ENCODE measurements at regions not wholly inside any gene's neighbourhood (a gene's known extent, or its start where the extent isn't known, plus 50 kb on each side); places are given as distances from the start of the nearest gene placed in this dataset.

DNA sequence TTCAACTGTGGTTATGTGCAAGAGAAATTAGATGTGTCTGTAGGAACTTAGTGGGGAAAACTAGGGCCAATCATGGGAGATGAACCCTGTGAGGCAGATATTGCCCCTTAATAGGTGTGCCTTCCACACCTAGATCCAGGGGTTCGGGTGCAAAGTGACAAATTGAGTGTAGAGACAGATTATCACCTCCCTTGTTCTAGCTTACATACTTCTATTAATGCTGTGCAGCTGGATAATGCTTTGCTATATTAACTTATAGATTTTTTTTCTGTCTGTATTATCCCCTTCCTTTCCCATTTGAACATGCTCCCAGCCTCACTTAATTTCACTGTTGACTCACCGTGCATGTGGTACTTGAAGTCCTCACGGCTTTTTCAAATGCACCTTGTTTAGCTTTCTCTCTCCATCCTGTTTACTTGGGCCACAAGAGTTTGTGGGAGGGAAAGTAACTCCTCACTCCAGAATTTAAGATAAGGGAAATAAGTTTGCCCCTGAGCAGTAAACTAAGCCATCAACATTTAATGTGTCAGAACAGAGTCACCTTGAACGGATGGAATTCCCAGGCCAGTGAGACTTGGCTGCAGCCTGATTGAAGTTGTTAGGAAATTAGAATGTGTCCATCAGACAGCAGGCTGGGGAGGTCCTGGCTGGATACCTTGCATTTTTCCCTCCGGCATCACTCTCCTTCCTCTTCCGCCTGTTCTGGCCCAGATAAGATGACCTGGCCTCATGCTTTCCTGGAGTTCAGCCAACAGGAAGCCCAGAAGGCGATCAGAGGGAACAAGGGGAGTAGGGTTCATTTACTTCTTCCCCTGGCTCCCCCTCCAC is 478.4 kb downstream of the BCOR start:
- no peaks in the 10 kb centered on the region for H3K36me3 ChIP-seq (ENCODE audit: insufficient read depth, low read length)
- no peaks in the 10 kb centered on the region for H3K27me3 ChIP-seq (ENCODE audit: low read length)
- H3K27ac ChIP-seq (ENCODE audit: low read length) = no peak overlapping the region
- DNase-seq = no peak
- no peaks in the 10 kb centered on the region for H3K9me3 ChIP-seq (ENCODE audit: low read length)
- no peaks in the 10 kb centered on the region for H3K79me2 ChIP-seq (ENCODE audit: low read length)
- H3K4me3 ChIP-seq (ENCODE audit: low read length) = no peak overlapping the region
- H3K9ac ChIP-seq (ENCODE audit: low read length) = no peak overlapping the region
- H3K4me1 ChIP-seq (ENCODE audit: low read length) = no peaks in the 10 kb centered on the region
- H4K20me1 ChIP-seq (ENCODE audit: insufficient read depth, low read depth, low read length) = no peaks in the 10 kb centered on the region
- no peak overlapping the region for H3K4me2 ChIP-seq (ENCODE audit: low read depth, low read length, poor library complexity, severe bottlenecking)
- H3K9me2 ChIP-seq (replicated peaks; ENCODE audit: insufficient read depth, low read length) = no peaks in the 10 kb centered on the region
- no peak overlapping the region for H2AFZ ChIP-seq (ENCODE audit: low read length)

- no peaks in the 10 kb centered on the region for H3K4me1 ChIP-seq (ENCODE audit: low read length)
- no peaks in the 10 kb centered on the region for H3K9me3 ChIP-seq (ENCODE audit: low read length)
- H3K27ac ChIP-seq (ENCODE audit: low read length) = no peak overlapping the region
- H2AFZ ChIP-seq (ENCODE audit: low read length) = no peak overlapping the region
- H3K27me3 ChIP-seq (ENCODE audit: low read length) = no peaks in the 10 kb centered on the region
- H3K79me2 ChIP-seq (ENCODE audit: low read length) = no peaks in the 10 kb centered on the region
- H3K36me3 ChIP-seq (ENCODE audit: insufficient read depth, low read length) = no peaks in the 10 kb centered on the region
- no peak overlapping the region for H3K4me3 ChIP-seq (ENCODE audit: low read length)
- H4K20me1 ChIP-seq (ENCODE audit: insufficient read depth, low read depth, low read length) = no peaks in the 10 kb centered on the region
- DNase-seq = no peak
- no peaks in the 10 kb centered on the region for H3K9me2 ChIP-seq (replicated peaks; ENCODE audit: insufficient read depth, low read length)
- no peak overlapping the region for H3K9ac ChIP-seq (ENCODE audit: low read length)
- H3K4me2 ChIP-seq (ENCODE audit: low read depth, low read length, poor library complexity, severe bottlenecking) = no peak overlapping the region
These were observed 473.6 kb downstream of the BCOR start for GRCh38 chrX:39624166-39624565.

DNA sequence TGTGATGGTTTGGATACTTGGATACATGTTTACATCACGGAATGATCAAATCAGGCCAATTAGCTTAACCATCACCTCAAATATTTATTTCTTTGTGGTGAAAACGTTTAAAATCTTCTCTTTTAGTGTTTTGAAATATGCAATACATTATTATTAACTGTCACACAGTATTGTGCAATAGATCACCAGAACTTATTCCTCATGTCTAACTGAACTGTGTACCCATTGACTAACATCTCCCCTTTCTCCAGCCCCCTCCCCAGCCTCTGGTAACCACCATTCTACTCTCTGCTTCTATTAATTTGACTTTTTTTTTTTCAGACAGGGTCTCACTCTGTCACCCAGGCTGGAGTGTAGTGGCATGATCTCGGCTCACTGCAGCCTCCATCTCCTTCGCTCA is 471.9 kb downstream of the BCOR start:
- no peaks in the 10 kb centered on the region for H3K79me2 ChIP-seq (ENCODE audit: low read length)
- H3K4me1 ChIP-seq (ENCODE audit: low read length) = no peaks in the 10 kb centered on the region
- no peaks in the 10 kb centered on the region for H3K9me3 ChIP-seq (ENCODE audit: low read length)
- no peak overlapping the region for H3K9ac ChIP-seq (ENCODE audit: low read length)
- H3K4me2 ChIP-seq (ENCODE audit: low read depth, low read length, poor library complexity, severe bottlenecking) = no peak overlapping the region
- H3K9me2 ChIP-seq (replicated peaks; ENCODE audit: insufficient read depth, low read length) = no peaks in the 10 kb centered on the region
- no peak overlapping the region for H3K27ac ChIP-seq (ENCODE audit: low read length)
- H4K20me1 ChIP-seq (ENCODE audit: insufficient read depth, low read depth, low read length) = no peaks in the 10 kb centered on the region
- no peak overlapping the region for H3K4me3 ChIP-seq (ENCODE audit: low read length)
- H3K27me3 ChIP-seq (ENCODE audit: low read length) = no peaks in the 10 kb centered on the region
- no peak overlapping the region for H2AFZ ChIP-seq (ENCODE audit: low read length)
- no peaks in the 10 kb centered on the region for H3K36me3 ChIP-seq (ENCODE audit: insufficient read depth, low read length)
- no peak for DNase-seq

DNA sequence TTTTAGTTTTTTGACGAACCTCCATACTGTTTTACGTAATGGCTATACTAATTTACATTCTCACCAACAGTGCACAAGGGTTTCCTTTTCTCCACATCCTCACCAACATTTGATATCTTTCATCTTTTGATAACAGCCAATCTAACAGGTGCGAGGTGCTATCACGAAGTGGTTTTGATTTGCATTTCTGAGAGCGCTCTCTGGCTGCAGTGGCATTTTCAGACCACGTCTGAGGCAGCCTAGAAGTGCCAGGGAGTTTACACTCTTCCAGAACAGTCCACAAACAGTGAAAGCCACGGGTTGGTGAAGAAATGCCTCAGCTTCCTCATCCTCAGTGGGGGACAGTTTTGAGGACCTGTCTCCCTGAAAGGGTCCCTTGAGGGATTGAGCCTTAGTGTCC is 471.0 kb downstream of the BCOR start:
- no peak overlapping the region for H3K27ac ChIP-seq (ENCODE audit: low read length)
- no peak for DNase-seq
- no peak overlapping the region for H3K4me3 ChIP-seq (ENCODE audit: low read length)
- H4K20me1 ChIP-seq (ENCODE audit: insufficient read depth, low read depth, low read length) = no peaks in the 10 kb centered on the region
- H3K4me1 ChIP-seq (ENCODE audit: low read length) = no peaks in the 10 kb centered on the region
- no peaks in the 10 kb centered on the region for H3K79me2 ChIP-seq (ENCODE audit: low read length)
- no peaks in the 10 kb centered on the region for H3K36me3 ChIP-seq (ENCODE audit: insufficient read depth, low read length)
- no peaks in the 10 kb centered on the region for H3K27me3 ChIP-seq (ENCODE audit: low read length)
- no peak overlapping the region for H2AFZ ChIP-seq (ENCODE audit: low read length)
- no peaks in the 10 kb centered on the region for H3K9me2 ChIP-seq (replicated peaks; ENCODE audit: insufficient read depth, low read length)
- no peak overlapping the region for H3K9ac ChIP-seq (ENCODE audit: low read length)
- no peak overlapping the region for H3K4me2 ChIP-seq (ENCODE audit: low read depth, low read length, poor library complexity, severe bottlenecking)
- H3K9me3 ChIP-seq (ENCODE audit: low read length) = no peaks in the 10 kb centered on the region

DNA sequence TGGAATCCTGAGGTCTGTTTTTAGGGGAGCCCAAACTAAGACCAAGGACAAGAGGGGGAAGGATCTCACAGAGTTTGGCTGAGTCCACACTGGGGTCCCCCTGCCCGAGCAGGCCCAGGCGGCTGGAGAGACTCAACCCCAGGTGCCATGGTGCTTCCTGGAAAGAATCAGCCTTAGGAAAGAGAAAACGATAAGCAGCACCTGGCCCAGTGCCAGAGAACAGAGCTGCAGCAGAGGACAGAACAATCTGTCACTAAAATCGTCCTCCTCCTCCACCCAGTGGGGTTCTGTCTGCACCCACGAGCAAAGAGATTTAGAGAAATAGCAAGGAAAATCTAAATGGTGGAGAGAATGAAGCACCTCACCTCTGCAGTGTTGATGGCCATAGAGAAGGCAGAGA is 470.5 kb downstream of the BCOR start:
- no peak overlapping the region for H3K9ac ChIP-seq (ENCODE audit: low read length)
- no peak overlapping the region for H3K4me2 ChIP-seq (ENCODE audit: low read depth, low read length, poor library complexity, severe bottlenecking)
- DNase-seq = no peak
- no peaks in the 10 kb centered on the region for H3K27me3 ChIP-seq (ENCODE audit: low read length)
- no peak overlapping the region for H3K4me3 ChIP-seq (ENCODE audit: low read length)
- no peak overlapping the region for H2AFZ ChIP-seq (ENCODE audit: low read length)
- no peaks in the 10 kb centered on the region for H3K9me3 ChIP-seq (ENCODE audit: low read length)
- no peaks in the 10 kb centered on the region for H4K20me1 ChIP-seq (ENCODE audit: insufficient read depth, low read depth, low read length)
- H3K27ac ChIP-seq (ENCODE audit: low read length) = no peak overlapping the region
- no peaks in the 10 kb centered on the region for H3K36me3 ChIP-seq (ENCODE audit: insufficient read depth, low read length)
- no peaks in the 10 kb centered on the region for H3K4me1 ChIP-seq (ENCODE audit: low read length)
- no peaks in the 10 kb centered on the region for H3K9me2 ChIP-seq (replicated peaks; ENCODE audit: insufficient read depth, low read length)
- H3K79me2 ChIP-seq (ENCODE audit: low read length) = no peaks in the 10 kb centered on the region

DNA sequence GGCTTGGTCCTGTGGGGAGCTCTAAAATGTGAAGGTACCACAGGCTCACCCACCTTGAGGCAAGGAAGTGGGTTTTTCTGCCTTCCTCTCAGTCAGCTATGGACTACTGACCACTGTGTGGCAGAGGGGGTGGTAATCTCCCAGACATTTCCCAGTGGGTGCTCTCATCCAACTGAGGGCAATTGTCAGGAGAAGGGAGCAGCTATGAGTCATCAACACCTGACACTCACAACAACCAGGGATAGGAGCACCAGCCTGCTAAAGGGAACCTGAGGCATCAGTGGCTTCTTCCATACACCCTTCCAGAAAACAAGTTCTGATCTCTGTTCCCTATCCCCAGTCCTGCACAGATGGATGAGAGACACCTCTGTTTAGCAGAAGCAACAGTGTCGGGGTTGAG is 468.8 kb downstream of the BCOR start:
- no peaks in the 10 kb centered on the region for H3K36me3 ChIP-seq (ENCODE audit: insufficient read depth, low read length)
- H3K4me1 ChIP-seq (ENCODE audit: low read length) = no peaks in the 10 kb centered on the region
- no peaks in the 10 kb centered on the region for H3K9me2 ChIP-seq (replicated peaks; ENCODE audit: insufficient read depth, low read length)
- no peaks in the 10 kb centered on the region for H3K79me2 ChIP-seq (ENCODE audit: low read length)
- H3K4me3 ChIP-seq (ENCODE audit: low read length) = no peak overlapping the region
- no peak for DNase-seq
- H2AFZ ChIP-seq (ENCODE audit: low read length) = no peak overlapping the region
- no peaks in the 10 kb centered on the region for H3K9me3 ChIP-seq (ENCODE audit: low read length)
- H3K9ac ChIP-seq (ENCODE audit: low read length) = no peak overlapping the region
- H3K4me2 ChIP-seq (ENCODE audit: low read depth, low read length, poor library complexity, severe bottlenecking) = no peak overlapping the region
- no peaks in the 10 kb centered on the region for H4K20me1 ChIP-seq (ENCODE audit: insufficient read depth, low read depth, low read length)
- no peaks in the 10 kb centered on the region for H3K27me3 ChIP-seq (ENCODE audit: low read length)
- no peak overlapping the region for H3K27ac ChIP-seq (ENCODE audit: low read length)

GRCh38 chrX:39630344-39630743 is 467.4 kb downstream of the BCOR start:
- Histone ChIP-seq H3K79me2 (ENCODE audit: low read length) (no peaks in the 10 kb centered on the region), H4K20me1 (ENCODE audit: insufficient read depth, low read depth, low read length) (no peaks in the 10 kb centered on the region), H3K9me3 (ENCODE audit: low read length) (no peaks in the 10 kb centered on the region), H3K9me2 (replicated peaks; ENCODE audit: insufficient read depth, low read length) (no peaks in the 10 kb centered on the region), H3K27me3 (ENCODE audit: low read length) (no peaks in the 10 kb centered on the region), H3K36me3 (ENCODE audit: insufficient read depth, low read length) (no peaks in the 10 kb centered on the region), H3K4me1 (ENCODE audit: low read length) (no peaks in the 10 kb centered on the region), H3K27ac (ENCODE audit: low read length) (no peak overlapping the region), H3K4me3 (ENCODE audit: low read length) (no peak overlapping the region), H2AFZ (ENCODE audit: low read length) (no peak overlapping the region), H3K4me2 (ENCODE audit: low read depth, low read length, poor library complexity, severe bottlenecking) (no peak overlapping the region), H3K9ac (ENCODE audit: low read length) (no peak overlapping the region)
- DNase-seq = no peak

DNA sequence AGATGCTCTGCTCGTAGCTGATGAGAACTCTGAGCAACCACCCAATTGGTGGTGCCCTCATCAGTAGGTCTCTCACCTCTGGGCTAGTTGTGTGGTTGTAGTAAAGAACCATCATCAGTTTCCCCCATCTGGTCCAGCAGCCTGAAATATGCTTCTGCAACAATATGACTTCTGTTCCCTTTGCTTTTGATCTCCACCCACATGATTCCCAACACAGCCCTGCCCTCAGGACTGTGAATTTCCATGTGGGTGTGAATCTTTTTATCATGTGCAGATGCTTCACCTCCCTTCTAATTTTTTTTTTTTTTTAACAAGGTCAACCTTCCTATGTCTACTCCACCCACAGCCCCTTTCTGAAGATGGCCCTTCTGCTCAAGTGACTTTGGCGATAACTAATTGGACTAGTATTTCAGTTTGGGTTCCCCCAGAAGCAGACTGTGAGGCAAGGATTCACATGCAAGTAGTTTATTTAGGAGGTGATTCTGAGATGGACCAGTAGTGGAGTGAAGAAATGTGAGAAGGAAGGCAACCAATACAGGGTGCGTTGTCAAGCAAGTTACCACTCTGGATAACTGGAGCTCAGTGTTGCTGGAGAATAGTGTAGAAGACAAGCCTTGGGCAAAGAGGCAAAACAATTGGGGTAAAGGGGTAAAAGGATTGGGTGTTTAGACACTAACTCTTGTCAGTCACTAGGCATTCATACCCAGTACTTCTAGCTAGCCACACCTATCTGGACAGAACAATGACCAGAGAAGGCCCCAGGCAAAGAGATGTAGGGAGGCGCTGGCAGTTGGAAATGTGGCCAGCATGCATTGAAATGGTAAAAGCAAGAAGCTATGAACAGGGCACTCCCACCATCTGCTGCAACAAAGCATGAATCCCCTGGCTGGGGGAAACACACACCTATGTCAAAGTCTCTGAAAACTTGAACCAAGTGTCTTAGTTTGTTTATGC is 466.2 kb downstream of the BCOR start:
- no peak overlapping the region for H3K27ac ChIP-seq (ENCODE audit: low read length)
- H3K4me1 ChIP-seq (ENCODE audit: low read length) = no peaks in the 10 kb centered on the region
- no peaks in the 10 kb centered on the region for H3K36me3 ChIP-seq (ENCODE audit: insufficient read depth, low read length)
- H3K27me3 ChIP-seq (ENCODE audit: low read length) = no peaks in the 10 kb centered on the region
- no peak overlapping the region for H3K9ac ChIP-seq (ENCODE audit: low read length)
- no peaks in the 10 kb centered on the region for H3K9me3 ChIP-seq (ENCODE audit: low read length)
- H3K4me2 ChIP-seq (ENCODE audit: low read depth, low read length, poor library complexity, severe bottlenecking) = no peak overlapping the region
- no peaks in the 10 kb centered on the region for H4K20me1 ChIP-seq (ENCODE audit: insufficient read depth, low read depth, low read length)
- no peak overlapping the region for H2AFZ ChIP-seq (ENCODE audit: low read length)
- DNase-seq = no peak
- no peaks in the 10 kb centered on the region for H3K9me2 ChIP-seq (replicated peaks; ENCODE audit: insufficient read depth, low read length)
- H3K4me3 ChIP-seq (ENCODE audit: low read length) = no peak overlapping the region
- H3K79me2 ChIP-seq (ENCODE audit: low read length) = no peaks in the 10 kb centered on the region

All from Karpas-422 (cell line).